ENCODE measurements at regions not wholly inside any gene's neighbourhood (a gene's known extent, or its start where the extent isn't known, plus 50 kb on each side); places are given as distances from the start of the nearest gene placed in this dataset.

- TF ChIP-seq, protein P1, sequence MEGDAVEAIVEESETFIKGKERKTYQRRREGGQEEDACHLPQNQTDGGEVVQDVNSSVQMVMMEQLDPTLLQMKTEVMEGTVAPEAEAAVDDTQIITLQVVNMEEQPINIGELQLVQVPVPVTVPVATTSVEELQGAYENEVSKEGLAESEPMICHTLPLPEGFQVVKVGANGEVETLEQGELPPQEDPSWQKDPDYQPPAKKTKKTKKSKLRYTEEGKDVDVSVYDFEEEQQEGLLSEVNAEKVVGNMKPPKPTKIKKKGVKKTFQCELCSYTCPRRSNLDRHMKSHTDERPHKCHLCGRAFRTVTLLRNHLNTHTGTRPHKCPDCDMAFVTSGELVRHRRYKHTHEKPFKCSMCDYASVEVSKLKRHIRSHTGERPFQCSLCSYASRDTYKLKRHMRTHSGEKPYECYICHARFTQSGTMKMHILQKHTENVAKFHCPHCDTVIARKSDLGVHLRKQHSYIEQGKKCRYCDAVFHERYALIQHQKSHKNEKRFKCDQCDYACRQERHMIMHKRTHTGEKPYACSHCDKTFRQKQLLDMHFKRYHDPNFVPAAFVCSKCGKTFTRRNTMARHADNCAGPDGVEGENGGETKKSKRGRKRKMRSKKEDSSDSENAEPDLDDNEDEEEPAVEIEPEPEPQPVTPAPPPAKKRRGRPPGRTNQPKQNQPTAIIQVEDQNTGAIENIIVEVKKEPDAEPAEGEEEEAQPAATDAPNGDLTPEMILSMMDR (IDR thresholded peaks at IDR 0.05; ENCODE audit: insufficient read depth, low read depth, low read length), result no peak
- POLR2A ChIA-PET, result no interaction called here
- no peaks in the 10 kb centered on the region for H3K36me3 ChIP-seq (ENCODE audit: control insufficient read depth, insufficient read depth, low read length)
- CTCF ChIA-PET, result no interaction called here
- H3K4me3 ChIP-seq (ENCODE audit: low read depth, low read length), result no peak overlapping the region
- no peaks in the 10 kb centered on the region for H3K27me3 ChIP-seq (ENCODE audit: control insufficient read depth, insufficient read depth, low read length)
- DNase-seq (ENCODE audit: low read depth), result no peak
Observed at GRCh38 chr5:110167384-110167783, 477.7 kb downstream of the MAN2A1 start.

- Histone ChIP-seq H3K27me3 (ENCODE audit: control insufficient read depth, insufficient read depth, low read length) (no peaks in the 10 kb centered on the region), H3K36me3 (ENCODE audit: control insufficient read depth, insufficient read depth, low read length) (no peaks in the 10 kb centered on the region), H3K4me3 (ENCODE audit: low read depth, low read length) (no peak overlapping the region)
- TF ChIP-seq, protein P1 (IDR thresholded peaks at IDR 0.05; ENCODE audit: insufficient read depth, low read depth, low read length), result no peak
- no peak for DNase-seq (ENCODE audit: low read depth)
- ChIA-PET POLR2A (no interaction called here), CTCF (no interaction called here)
Observed at GRCh38 chr5:110169461-110169860, 479.7 kb downstream of the MAN2A1 start.

DNA sequence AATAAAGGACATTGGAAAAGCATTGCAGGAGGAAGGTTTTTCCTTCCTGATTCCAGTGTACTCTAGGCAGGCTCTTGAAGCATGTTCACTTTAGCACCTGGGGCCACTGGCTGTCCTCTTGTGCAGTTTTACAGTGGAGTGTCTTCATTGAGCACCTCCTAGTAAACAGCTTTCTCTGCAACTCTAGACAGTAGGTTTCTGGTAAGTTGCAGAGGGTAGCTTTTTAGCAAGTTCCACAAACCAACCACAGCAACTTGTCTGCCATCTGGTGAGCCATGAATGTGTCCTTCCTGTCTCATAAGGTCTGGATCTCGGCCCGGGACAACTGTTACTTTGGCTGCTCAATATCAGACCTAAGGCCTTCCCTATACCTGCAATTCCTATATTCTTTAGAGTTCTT is 488.0 kb downstream of the MAN2A1 start:
- CTCF ChIA-PET, result no interaction called here
- TF ChIP-seq, protein P1 (IDR thresholded peaks at IDR 0.05; ENCODE audit: insufficient read depth, low read depth, low read length), result no peak
- H3K36me3 ChIP-seq (ENCODE audit: control insufficient read depth, insufficient read depth, low read length), result no peaks in the 10 kb centered on the region
- DNase-seq (ENCODE audit: low read depth), result no peak
- H3K4me3 ChIP-seq (ENCODE audit: low read depth, low read length), result no peak overlapping the region
- POLR2A ChIA-PET, result no interaction called here
- H3K27me3 ChIP-seq (ENCODE audit: control insufficient read depth, insufficient read depth, low read length), result no peaks in the 10 kb centered on the region

DNA sequence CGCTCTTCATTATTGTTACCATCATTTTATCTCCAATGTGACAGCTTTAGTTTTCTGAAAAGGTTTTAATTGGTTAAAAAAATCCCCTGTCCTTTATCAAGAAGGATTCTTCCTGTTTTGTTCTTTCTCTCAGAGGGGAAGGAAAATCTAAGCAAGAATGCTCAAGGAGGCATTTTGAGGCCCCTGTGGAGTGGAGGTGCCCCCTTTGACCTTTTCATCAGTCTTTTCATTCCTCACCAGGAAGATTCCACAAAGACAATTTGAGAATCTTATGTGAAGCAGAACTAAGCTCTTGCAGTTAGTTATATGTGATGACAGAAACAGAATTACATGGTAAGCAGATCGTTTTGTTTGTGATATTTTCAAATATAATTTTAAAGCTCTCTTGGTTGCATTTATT is 489.6 kb downstream of the MAN2A1 start:
- ChIA-PET CTCF (no interaction called here), POLR2A (no interaction called here)
- no peak for DNase-seq (ENCODE audit: low read depth)
- H3K36me3 ChIP-seq (ENCODE audit: control insufficient read depth, insufficient read depth, low read length), result no peaks in the 10 kb centered on the region
- TF ChIP-seq, protein P1 (IDR thresholded peaks at IDR 0.05; ENCODE audit: insufficient read depth, low read depth, low read length), result no peak
- H3K27me3 ChIP-seq (ENCODE audit: control insufficient read depth, insufficient read depth, low read length), result no peaks in the 10 kb centered on the region
- no peak overlapping the region for H3K4me3 ChIP-seq (ENCODE audit: low read depth, low read length)

DNA sequence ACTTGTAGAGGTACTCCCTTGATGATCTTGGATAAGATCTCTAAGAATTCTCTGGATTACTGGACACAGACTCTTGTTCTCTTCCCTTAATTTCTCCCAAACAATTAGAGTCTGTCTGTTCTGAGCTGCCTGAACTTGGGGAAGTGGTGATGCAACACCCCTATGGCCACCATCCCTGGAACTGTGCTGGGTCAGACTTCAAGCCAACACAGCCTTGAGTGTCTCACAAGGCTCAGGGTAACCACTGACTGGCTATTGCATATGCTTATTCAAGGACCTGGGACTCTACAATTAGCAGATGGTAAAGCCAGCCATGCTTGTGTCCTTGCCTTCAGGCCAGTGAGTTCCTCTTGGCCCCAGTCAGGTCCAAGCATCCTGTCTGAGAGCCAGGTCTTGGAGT is 504.5 kb downstream of the MAN2A1 start:
- ChIA-PET CTCF (no interaction called here), POLR2A (no interaction called here)
- no peak for DNase-seq (ENCODE audit: low read depth)
- Histone ChIP-seq H3K4me3 (ENCODE audit: low read depth, low read length) (no peak overlapping the region), H3K36me3 (ENCODE audit: control insufficient read depth, insufficient read depth, low read length) (no peaks in the 10 kb centered on the region), H3K27me3 (ENCODE audit: control insufficient read depth, insufficient read depth, low read length) (no peaks in the 10 kb centered on the region)
- TF ChIP-seq, protein P1 (IDR thresholded peaks at IDR 0.05; ENCODE audit: insufficient read depth, low read depth, low read length), result no peak
